Heart left ventricle (tissue), 16 donors: ENCODE measurements at regions not wholly inside any gene's neighbourhood (a gene's known extent, or its start where the extent isn't known, plus 50 kb on each side); places are given as distances from the start of the nearest gene placed in this dataset.

Source experiments
- ATAC-seq, 4 donors: fragments of 200-7000 bp; cut with Tn5 transposase; one replicate each; pipeline ENCODE4 v1.9.1; 2020 to 2022; ENCODE audit warnings: moderate library complexity in 4 of 4, mild to moderate bottlenecking in 3 of 4, moderate number of reproducible peaks in 1 of 4
- DNase-seq, 5 donors: peaks; one replicate each; pipeline ENCODE4 v3.0.0-alpha.2; 2020
- H3K27ac ChIP-seq, 12 donors: fragments of 200-600 bp; sonication (generic) in 4 of 12; one replicate each; pipeline versions ENCODE4 v1.5.0 to v1.8.0; 2016 to 2022; ENCODE audit warnings: mild to moderate bottlenecking in 2 of 12
- H3K27me3 ChIP-seq, 9 donors: fragments of 200-600 bp; sonication (generic) in 2 of 9; one replicate each; pipeline versions ENCODE4 v1.5.1 to v1.8.0; 2016 to 2022; ENCODE audit warnings: mild to moderate bottlenecking in 3 of 9
- H3K36me3 ChIP-seq, 9 donors: fragments of 200-600 bp; sonication (generic) in 2 of 9; one replicate each; pipeline versions ENCODE4 v1.5.0 to v1.8.0; 2018 to 2022; ENCODE audit warnings: mild to moderate bottlenecking in 2 of 9
- H3K4me1 ChIP-seq, 12 donors: fragments of 200-600 bp; sonication (generic) in 4 of 12; one replicate each; pipeline versions ENCODE4 v1.5.0 to v1.8.0; 2016 to 2022; ENCODE audit warnings: mild to moderate bottlenecking in 3 of 12
- H3K4me3 ChIP-seq, 12 donors: fragments of 200-600 bp; sonication (generic) in 4 of 12; one replicate each; pipeline versions ENCODE4 v1.5.0 to v1.8.0; 2017 to 2022; ENCODE audit warnings: mild to moderate bottlenecking in 9 of 12, moderate library complexity in 4 of 12
- H3K9me3 ChIP-seq, 12 donors: fragments of 200-600 bp; sonication (generic) in 4 of 12; one replicate each; pipeline versions ENCODE4 v1.5.0 to v1.8.0; 2016 to 2022; ENCODE audit warnings: mild to moderate bottlenecking in 1 of 12
- POLR2A ChIP-seq, 2 donors: fragments of 450-650 bp; IDR thresholded peaks; one replicate each; pipeline ENCODE4 v1.6.1; 2017; ENCODE audit warnings: antibody characterized with exemption in 2 of 2, mild to moderate bottlenecking in 2 of 2, moderate library complexity in 2 of 2
- WGBS, 4 donors: extraction: QIAGEN DNeasy Blood & Tissue Kit in 2 of 4; methylation state at CpG; one replicate each; pipeline versions ENCODE4 v1.1.5 to v1.1.7; 2013 to 2018; 5-methylcytosine and 5-hydroxymethylcytosine counted together
- intact Hi-C, 10 donors: fragments of 100-400 bp; cut with DNase I; formaldehyde crosslinking; loops; one replicate each; pipeline versions ENCODE4 v1.11.1 to v1.14.2; 2022
- TF ChIP-seq, protein P1 (sequence below), 12 donors: fragments of 200-600 bp; sonication (generic) in 4 of 12; IDR thresholded peaks; one replicate each; pipeline versions ENCODE4 v1.5.0 to v1.8.0; 2018 to 2022; ENCODE audit warnings: antibody characterized with exemption in 12 of 12, mild to moderate bottlenecking in 5 of 12
- donor health status: ischemic (EF 13 %, LVEDD 7.1; RV severe dilation, severe dysfunction).
- donor health status: healthy with polysubstance abuse.
- donor health status: DM: no; HTN: yes; CAD: no.
- donor health status: DM: no; HTN: no; CAD: no.
- donor health status: ischemic (EF 25% LVEDD 6.9; RV normal size, moderate dysfunction).
- donor health status: ischemic (EF 25% LVEDD 5.7; RV mildly dilated, moderate dysfunction).
- donor health status: healthy.
- donor health status: DM: yes; HTN: yes; CAD: no.
- donor health status: ischemic (EF 35%, LVEDD 5.7; RV mildly dilated, moderate dysfunction).
- donor health status: nonischemic (EF 11% LVEDD 7.7; RV severe dilation, severe dysfunction).
- donor health status: DM: yes; HTN: yes; CAD: no.
- donor health status: PGD.
- donor health status: ischemic (EF 29% LVEDD 5.4; RV normal size, mild dysfunction).
- donor health status: nonischemic (EF 23%, LVEDD 6.1; RV moderate dilation, normal function).

- no peaks in the 10 kb centered on the region for H3K4me1 ChIP-seq
- no peak overlapping the region for H3K27ac ChIP-seq
- no peaks in the 10 kb centered on the region for H3K27me3 ChIP-seq
- no peak for DNase-seq
- intact Hi-C loops: no loop called here
- no peak overlapping the region for H3K4me3 ChIP-seq
- no peaks in the 10 kb centered on the region for H3K9me3 ChIP-seq
- no peaks in the 10 kb centered on the region for H3K36me3 ChIP-seq
- WGBS, 4 donors: 76 to 84% (median 78%) methylated on average over 3 of the region's 3 CpGs
- ATAC-seq: no peak
- no peak for TF ChIP-seq POLR2A (IDR thresholded peaks at IDR 0.05)
- TF ChIP-seq, protein P1, sequence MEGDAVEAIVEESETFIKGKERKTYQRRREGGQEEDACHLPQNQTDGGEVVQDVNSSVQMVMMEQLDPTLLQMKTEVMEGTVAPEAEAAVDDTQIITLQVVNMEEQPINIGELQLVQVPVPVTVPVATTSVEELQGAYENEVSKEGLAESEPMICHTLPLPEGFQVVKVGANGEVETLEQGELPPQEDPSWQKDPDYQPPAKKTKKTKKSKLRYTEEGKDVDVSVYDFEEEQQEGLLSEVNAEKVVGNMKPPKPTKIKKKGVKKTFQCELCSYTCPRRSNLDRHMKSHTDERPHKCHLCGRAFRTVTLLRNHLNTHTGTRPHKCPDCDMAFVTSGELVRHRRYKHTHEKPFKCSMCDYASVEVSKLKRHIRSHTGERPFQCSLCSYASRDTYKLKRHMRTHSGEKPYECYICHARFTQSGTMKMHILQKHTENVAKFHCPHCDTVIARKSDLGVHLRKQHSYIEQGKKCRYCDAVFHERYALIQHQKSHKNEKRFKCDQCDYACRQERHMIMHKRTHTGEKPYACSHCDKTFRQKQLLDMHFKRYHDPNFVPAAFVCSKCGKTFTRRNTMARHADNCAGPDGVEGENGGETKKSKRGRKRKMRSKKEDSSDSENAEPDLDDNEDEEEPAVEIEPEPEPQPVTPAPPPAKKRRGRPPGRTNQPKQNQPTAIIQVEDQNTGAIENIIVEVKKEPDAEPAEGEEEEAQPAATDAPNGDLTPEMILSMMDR (IDR thresholded peaks at IDR 0.05): no peak
These were observed 575.5 kb downstream of the GBA3 start for GRCh38 chr4:23268072-23268771.

GRCh38 chr4:23266401-23266800, 573.7 kb downstream of the GBA3 start:
- no peak for TF ChIP-seq POLR2A (IDR thresholded peaks at IDR 0.05)
- TF ChIP-seq, protein P1 (IDR thresholded peaks at IDR 0.05): no peak
- no peak for DNase-seq
- no peaks in the 10 kb centered on the region for H3K4me1 ChIP-seq
- no peak for ATAC-seq
- H3K4me3 ChIP-seq: no peak overlapping the region
- no peaks in the 10 kb centered on the region for H3K36me3 ChIP-seq
- no peaks in the 10 kb centered on the region for H3K27me3 ChIP-seq
- H3K27ac ChIP-seq: no peak overlapping the region
- H3K9me3 ChIP-seq: peaks cover 0 to 5% (median 0%) of the 10 kb centered on the region in 12 donors
- 50 to 63% (median 57%) methylated on average over 3 of the region's 3 CpGs for WGBS, 4 donors
- intact Hi-C loops: no loop called here

DNA sequence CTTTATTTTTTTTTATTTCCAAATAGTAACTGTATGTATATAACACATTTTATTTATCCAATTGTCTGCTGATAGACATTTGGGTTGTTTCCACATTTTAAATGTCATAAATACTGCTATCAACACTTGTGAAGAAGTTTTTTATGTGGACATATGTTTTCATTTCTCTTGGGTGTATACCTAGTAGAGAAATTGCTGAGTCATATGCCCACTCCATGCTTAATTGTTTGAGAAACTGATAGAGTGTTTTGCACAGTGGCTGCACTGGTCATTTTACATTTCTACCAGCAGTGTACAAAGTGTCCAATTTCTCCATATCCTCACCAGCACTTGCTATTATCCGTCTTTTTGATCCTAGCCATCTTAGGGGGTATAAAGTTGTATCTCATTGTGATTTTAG, 567.8 kb downstream of the GBA3 start:
- intact Hi-C loops: no loop called here
- DNase-seq: no peak
- Histone ChIP-seq H3K27me3 (no peaks in the 10 kb centered on the region), H3K9me3 (peaks cover 0 to 8% (median 0%) of the 10 kb centered on the region in 12 donors), H3K36me3 (no peaks in the 10 kb centered on the region), H3K4me1 (no peaks in the 10 kb centered on the region), H3K4me3 (no peak overlapping the region), H3K27ac (no peak overlapping the region)
- TF ChIP-seq, protein P1 (IDR thresholded peaks at IDR 0.05): no peak
- TF ChIP-seq POLR2A (IDR thresholded peaks at IDR 0.05): no peak
- 73 to 88% (median 87%) methylated on average over 1 of the region's 1 CpG for WGBS, 4 donors
- no peak for ATAC-seq

DNA sequence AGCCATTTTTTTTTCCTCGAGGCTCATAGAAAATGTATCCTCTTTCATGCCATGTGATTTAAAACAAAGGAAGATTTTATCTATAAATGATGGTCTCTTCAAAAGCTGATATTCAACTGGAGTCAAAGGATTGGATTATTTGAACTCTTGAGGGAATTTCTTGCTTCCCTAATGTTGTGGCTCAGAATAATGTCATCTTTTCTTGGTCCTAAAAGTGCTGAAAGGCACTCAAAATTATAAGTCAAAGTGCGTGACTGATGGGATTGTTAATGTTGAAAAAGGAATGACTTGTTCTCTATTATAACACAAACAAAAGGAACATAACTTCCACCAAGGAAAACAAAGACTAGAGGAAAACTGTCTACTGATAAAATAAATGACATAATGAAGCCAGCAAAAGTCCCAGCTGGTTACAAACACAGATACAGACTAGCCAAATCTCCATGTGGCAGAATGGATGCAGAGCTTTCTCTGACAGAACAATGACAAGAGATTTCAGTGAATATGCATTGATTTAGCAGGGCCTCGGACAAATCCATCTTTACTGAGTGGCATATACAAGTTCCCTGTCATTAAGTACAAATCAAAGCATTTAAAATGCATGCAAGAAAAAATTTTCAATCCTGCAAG, 552.6 kb downstream of the GBA3 start:
- 50 to 60% (median 53%) methylated on average over 3 of the region's 3 CpGs for WGBS, 4 donors
- no peak overlapping the region for H3K27ac ChIP-seq
- no peak for DNase-seq
- no peak for TF ChIP-seq POLR2A (IDR thresholded peaks at IDR 0.05)
- TF ChIP-seq, protein P1 (IDR thresholded peaks at IDR 0.05): no peak
- H3K36me3 ChIP-seq: no peaks in the 10 kb centered on the region
- H3K9me3 ChIP-seq: no peaks in the 10 kb centered on the region
- no peaks in the 10 kb centered on the region for H3K4me1 ChIP-seq
- H3K27me3 ChIP-seq: no peaks in the 10 kb centered on the region
- intact Hi-C loops: no loop called here
- no peak overlapping the region for H3K4me3 ChIP-seq
- no peak for ATAC-seq
